ENCODE measurements at regions not wholly inside any gene's neighbourhood (a gene's known extent, or its start where the extent isn't known, plus 50 kb on each side); places are given as distances from the start of the nearest gene placed in this dataset.

GRCh38 chr9:13364271-13365000 lies 84.9 kb upstream of the MPDZ start:
- DNase-seq (ENCODE audit: low read depth, low spot score) (no peak), ATAC-seq (no peak), FAIRE-seq (no peak)
- POLR2A ChIA-PET, result no interaction called here
- in situ Hi-C loops (cut with MboI) (no loop called here), intact Hi-C loops (cut with micrococcal nuclease; ENCODE audit: unreplicated experiment) (no loop called here)
- Histone ChIP-seq H3K36me3 (ENCODE audit: control insufficient read depth in 2 of 2, insufficient read depth in 2 of 2, low read length in 1 of 2) (no peaks in the 10 kb centered on the region), H3K9me3 (replicated peaks; ENCODE audit: control insufficient read depth, insufficient read depth, low read length) (no peaks in the 10 kb centered on the region), H2AFZ (ENCODE audit: control insufficient read depth, low read depth, low read length) (no peak overlapping the region), H3K79me2 (ENCODE audit: control insufficient read depth, insufficient read depth, low read length) (no peaks in the 10 kb centered on the region), H3K27me3 (replicated peaks in 1 of 2; ENCODE audit: control insufficient read depth in 2 of 2, insufficient read depth in 2 of 2, low read length in 1 of 2) (no peaks in the 10 kb centered on the region), H3K4me1 (ENCODE audit: control insufficient read depth, insufficient read depth, low read length) (no peaks in the 10 kb centered on the region), H3K4me2 (ENCODE audit: control insufficient read depth, insufficient read depth) (no peak overlapping the region), H3K27ac (ENCODE audit: control insufficient read depth, insufficient read depth) (no peak overlapping the region), H4K20me1 (ENCODE audit: control insufficient read depth, insufficient read depth) (no peaks in the 10 kb centered on the region), H3K4me3 (no peak overlapping the region), H3K9ac (ENCODE audit: control insufficient read depth, insufficient read depth, low read length) (no peak overlapping the region)
- no peak for TF ChIP-seq STAT1 (conservative IDR thresholded peaks at IDR 0.05)
- TF ChIP-seq RAD51 (IDR thresholded peaks at IDR 0.05), result no peak
- no peak for TF ChIP-seq RB1 (IDR thresholded peaks at IDR 0.05; ENCODE audit: borderline replicate concordance)
- no peak for TF ChIP-seq E2F8 (IDR thresholded peaks at IDR 0.05; ENCODE audit: low read depth, partially characterized antibody)
- no peak for TF ChIP-seq ATF2 (IDR thresholded peaks at IDR 0.05; ENCODE audit: low read length)
- TF ChIP-seq JUNB (IDR thresholded peaks at IDR 0.05), result no peak
- no peak for TF ChIP-seq SRF (IDR thresholded peaks at IDR 0.05; ENCODE audit: low read depth in 2 of 2, low read length in 2 of 2)
- no peak for TF ChIP-seq ETV6 (conservative IDR thresholded peaks at IDR 0.05 in 1 of 2, IDR thresholded peaks at IDR 0.05 in 1 of 2; ENCODE audit: borderline replicate concordance in 1 of 2, low read depth in 1 of 2)
- TF ChIP-seq FOXM1 (IDR thresholded peaks at IDR 0.05; ENCODE audit: low read depth, low read length), result no peak
- TF ChIP-seq GABPA (IDR thresholded peaks at IDR 0.05; ENCODE audit: low read depth), result no peak
- no peak for TF ChIP-seq CEBPZ (IDR thresholded peaks at IDR 0.05; ENCODE audit: low read depth, low read length)
- no peak for TF ChIP-seq SIN3A (IDR thresholded peaks at IDR 0.05; ENCODE audit: low read depth, low read length)
- no peak for TF ChIP-seq ATF3 (IDR thresholded peaks at IDR 0.05; ENCODE audit: borderline replicate concordance, extremely low read depth, low read depth, low read length)
- BruUV-seq (replicated peaks), result no TSS peak
- RAD21 ChIA-PET (ENCODE audit: unreplicated experiment), result no interaction called here
- SMC1A ChIA-PET (ENCODE audit: uncharacterized antibody, unreplicated experiment), result no interaction called here
- CTCF ChIA-PET, result no interaction called here
- 18% methylated on average over 7 of the region's 7 CpGs for WGBS (ENCODE audit: insufficient coverage, insufficient replicate concordance, low lambda C conversion rate, missing lambda C conversion rate)
